ENCODE measurements at regions not wholly inside any gene's neighbourhood (a gene's known extent, or its start where the extent isn't known, plus 50 kb on each side); places are given as distances from the start of the nearest gene placed in this dataset.
"Not testable (repeated sequence)": the region's sequence is repeated elsewhere in the genome, so short reads cannot be mapped to it uniquely, and the experiment has no call there.

DNA sequence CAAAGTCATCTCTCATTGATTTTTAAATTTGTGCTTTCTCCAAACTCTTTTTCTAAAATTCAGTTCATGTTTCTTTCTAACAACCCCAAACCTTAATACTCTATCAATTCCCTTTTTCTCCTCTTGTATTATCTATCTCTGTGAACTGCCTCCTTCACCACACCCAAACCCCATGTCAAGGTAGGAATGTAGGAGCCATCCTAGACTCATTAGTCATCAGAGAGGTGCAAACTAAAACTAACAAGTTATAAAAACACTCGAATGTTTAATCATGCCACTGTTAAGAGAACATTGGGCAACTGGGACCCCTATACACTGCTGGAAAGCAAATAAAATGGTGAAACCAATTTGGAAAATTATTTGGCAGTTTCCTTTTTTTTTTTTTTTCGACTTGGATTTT is 533.8 kb upstream of the LRRN3 start:
- no peak for DNase-seq
- no peaks in the 10 kb centered on the region for H3K36me3 ChIP-seq (ENCODE audit: insufficient read depth in 1 of 2, low read depth in 1 of 2)
- H3K27me3 ChIP-seq (ENCODE audit: insufficient read depth in 3 of 3, low read length in 2 of 3), result no peaks in the 10 kb centered on the region
- 73 to 79% (median 75%) methylated on average over 2 of the region's 2 CpGs for WGBS, 3 donors
- peaks cover 2% of the 10 kb centered on the region for H3K9me3 ChIP-seq
- intact Hi-C loops (cut with DNase I), result no loop called here
- TF ChIP-seq CTCF (IDR thresholded peaks at IDR 0.05), result no peak
- H3K4me1 ChIP-seq, result no peaks in the 10 kb centered on the region
- no peak overlapping the region for H3K4me3 ChIP-seq
- no peak for ATAC-seq
- no peak overlapping the region for H3K27ac ChIP-seq

GRCh38 chr7:110563286-110563685 is 527.6 kb upstream of the LRRN3 start:
- H3K4me3 ChIP-seq; H3K36me3 ChIP-seq (ENCODE audit: insufficient read depth in 1 of 2, low read depth in 1 of 2); DNase-seq; H3K27me3 ChIP-seq (ENCODE audit: insufficient read depth in 3 of 3, low read length in 2 of 3); ATAC-seq; H3K9me3 ChIP-seq; H3K4me1 ChIP-seq; H3K27ac ChIP-seq; intact Hi-C loops (cut with DNase I): not testable (repeated sequence)
- WGBS, 3 donors, result 92 to 93% (median 92%) methylated on average over 14 to 15 of the region's 18 CpGs

DNA sequence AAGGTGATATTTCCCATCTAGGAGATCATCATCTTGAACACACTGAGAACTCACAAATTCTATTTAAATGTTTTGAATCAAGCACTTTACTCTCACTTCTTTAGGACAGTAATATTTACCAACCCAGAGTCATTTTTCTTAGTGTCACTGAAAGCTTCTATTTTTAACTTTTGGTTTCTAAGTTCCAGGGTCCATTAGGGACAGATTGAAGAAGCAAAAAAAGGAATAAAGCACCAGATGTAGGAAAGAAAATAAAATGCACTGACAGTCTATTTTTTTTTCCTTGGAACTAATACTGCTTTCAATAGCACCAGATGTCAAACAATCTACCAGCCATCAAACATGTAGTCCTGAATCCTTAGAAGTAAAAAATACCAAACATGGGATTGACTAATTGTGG is 526.7 kb upstream of the LRRN3 start:
- intact Hi-C loops (cut with DNase I), result no loop called here
- peaks cover 0 to 2% (median 0%) of the 10 kb centered on the region in 3 donors for H3K27me3 ChIP-seq (ENCODE audit: insufficient read depth in 3 of 3, low read length in 2 of 3)
- TF ChIP-seq CTCF (IDR thresholded peaks at IDR 0.05), result no peak
- no peak for DNase-seq
- H3K4me3 ChIP-seq, result no peak overlapping the region
- H3K9me3 ChIP-seq, result no peaks in the 10 kb centered on the region
- H3K27ac ChIP-seq, result no peak overlapping the region
- no peaks in the 10 kb centered on the region for H3K36me3 ChIP-seq (ENCODE audit: insufficient read depth in 1 of 2, low read depth in 1 of 2)
- no peak for ATAC-seq
- H3K4me1 ChIP-seq, result no peaks in the 10 kb centered on the region

GRCh38 chr7:110568388-110568787 is 522.5 kb upstream of the LRRN3 start:
- H3K27ac ChIP-seq, result no peak overlapping the region
- no peaks in the 10 kb centered on the region for H3K4me1 ChIP-seq
- no peaks in the 10 kb centered on the region for H3K36me3 ChIP-seq (ENCODE audit: insufficient read depth in 1 of 2, low read depth in 1 of 2)
- no peak for TF ChIP-seq CTCF (IDR thresholded peaks at IDR 0.05)
- H3K27me3 ChIP-seq (ENCODE audit: insufficient read depth in 3 of 3, low read length in 2 of 3), result peaks cover 0 to 2% (median 0%) of the 10 kb centered on the region in 3 donors
- ATAC-seq (no peak), DNase-seq (no peak)
- WGBS, 3 donors, result 93 to 95% (median 95%) methylated on average over 3 of the region's 3 CpGs
- intact Hi-C loops (cut with DNase I), result no loop called here
- H3K9me3 ChIP-seq, result no peaks in the 10 kb centered on the region
- H3K4me3 ChIP-seq, result no peak overlapping the region

- 41 to 47% (median 46%) methylated on average over 6 of the region's 6 CpGs for WGBS, 3 donors
- ATAC-seq (no peak), DNase-seq (no peak)
- no peak overlapping the region for H3K4me3 ChIP-seq
- no peaks in the 10 kb centered on the region for H3K36me3 ChIP-seq (ENCODE audit: insufficient read depth in 1 of 2, low read depth in 1 of 2)
- H3K27me3 ChIP-seq (ENCODE audit: insufficient read depth in 3 of 3, low read length in 2 of 3), result peaks cover 0 to 2% (median 0%) of the 10 kb centered on the region in 3 donors
- no peak for TF ChIP-seq CTCF (IDR thresholded peaks at IDR 0.05)
- no peak overlapping the region for H3K27ac ChIP-seq
- no peaks in the 10 kb centered on the region for H3K4me1 ChIP-seq
- H3K9me3 ChIP-seq, result no peaks in the 10 kb centered on the region
- intact Hi-C loops (cut with DNase I), result no loop called here
Observed at GRCh38 chr7:110568932-110569331, 522.0 kb upstream of the LRRN3 start.
